GM19328 (cell line): ENCODE measurements at regions not wholly inside any gene's neighbourhood (a gene's known extent, or its start where the extent isn't known, plus 50 kb on each side); places are given as distances from the start of the nearest gene placed in this dataset.
"Not testable (repeated sequence)": the region's sequence is repeated elsewhere in the genome, so short reads cannot be mapped to it uniquely, and the experiment has no call there.

Source experiments
- ATAC-seq: cut with Tn5 transposase; IDR thresholded peaks from one replicate; pipeline ENCODE4 v1.9.1; 2021; ENCODE audit warnings: mild to moderate bottlenecking, moderate library complexity; ENCODE audit not compliant: unreplicated experiment

DNA sequence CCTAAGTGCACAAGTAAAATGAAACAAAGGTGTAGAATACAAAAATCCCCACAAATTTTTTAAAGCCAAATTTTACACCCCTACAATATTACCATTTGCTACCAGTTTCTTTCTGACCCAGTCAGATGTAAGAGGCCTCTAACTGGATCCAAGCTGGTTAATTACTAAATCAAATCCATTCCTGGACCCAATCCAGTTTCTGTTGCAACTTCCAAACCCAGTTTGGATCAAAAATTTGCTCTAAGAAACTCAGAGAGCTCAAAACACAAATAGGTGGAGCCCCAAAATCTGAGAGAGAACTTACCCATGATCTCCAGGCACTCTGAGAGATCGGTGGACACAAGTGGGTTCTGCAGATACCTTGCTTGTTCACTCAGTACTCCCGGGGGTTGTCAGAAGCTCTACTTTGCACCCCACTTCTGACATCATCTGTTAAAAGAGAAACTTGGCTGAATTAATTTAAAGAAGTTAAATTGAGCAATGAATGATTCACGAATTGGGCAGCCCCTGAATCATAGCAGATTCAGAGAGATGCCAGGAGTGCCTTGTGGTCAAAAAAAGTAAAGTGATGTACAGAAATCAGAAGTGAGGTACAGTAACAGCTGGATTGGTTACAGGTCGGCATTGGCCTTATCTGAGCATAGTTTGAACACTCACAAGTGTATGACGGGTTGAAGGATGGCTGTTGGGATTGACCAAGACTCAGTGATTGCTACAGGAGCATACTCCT is 448.0 kb downstream of the KCNT2 start:
- no peak for ATAC-seq

DNA sequence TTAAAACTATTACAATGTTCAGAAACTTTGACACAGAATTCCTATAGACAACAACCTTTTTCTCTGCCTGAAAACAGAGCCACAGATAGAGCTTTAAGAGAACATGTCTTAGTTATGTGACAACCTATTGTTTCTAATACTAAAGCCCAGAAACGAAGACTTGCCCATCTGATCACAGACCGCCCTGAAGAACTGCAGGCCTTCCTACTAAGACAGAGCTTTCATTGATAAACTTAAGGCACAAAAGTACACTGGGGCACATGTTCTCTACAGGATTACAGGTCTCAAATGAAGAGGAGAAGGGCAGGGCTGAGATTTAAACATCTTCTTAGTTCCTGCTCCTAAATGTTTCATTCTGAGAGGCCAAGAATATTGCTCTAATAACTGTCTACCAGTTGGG is 452.7 kb downstream of the KCNT2 start:
- ATAC-seq, result no peak

DNA sequence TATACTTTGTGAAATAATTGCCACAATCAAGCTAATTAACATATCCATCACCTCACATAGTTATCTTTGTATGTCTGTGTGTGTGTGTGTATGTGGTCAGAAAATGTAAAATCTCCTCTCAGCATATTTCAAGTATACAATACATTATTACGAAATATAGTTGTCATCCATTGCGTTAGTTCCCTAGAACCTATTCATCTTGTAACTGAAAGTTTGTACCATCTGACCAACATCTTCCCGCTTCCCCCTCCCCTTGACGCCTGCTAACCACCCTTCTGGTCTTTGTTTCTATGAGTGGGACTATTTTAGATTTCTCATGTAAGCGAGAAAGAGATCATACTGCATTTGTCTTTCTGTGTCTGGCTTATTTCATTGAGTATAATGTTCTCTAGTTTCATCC is 455.3 kb downstream of the KCNT2 start:
- no peak for ATAC-seq

DNA sequence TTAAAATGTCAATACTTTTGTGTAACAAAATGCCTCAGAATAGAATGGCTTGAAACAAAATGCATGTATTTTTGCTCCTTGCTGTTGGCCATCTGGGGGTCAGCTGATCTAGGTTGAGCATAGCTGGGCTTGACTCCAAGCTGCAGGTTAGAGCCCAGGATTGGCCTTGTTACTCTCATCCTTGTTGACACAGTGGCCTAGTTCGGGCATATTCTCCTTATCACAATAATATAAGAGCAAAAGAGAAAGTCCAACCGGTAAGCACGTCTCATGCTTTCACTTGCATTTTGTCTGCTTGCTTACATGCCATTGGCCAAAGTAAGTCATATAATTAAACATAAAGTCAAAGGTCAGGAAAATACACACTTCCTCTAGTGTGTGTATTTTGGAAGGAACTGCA is 456.2 kb downstream of the KCNT2 start:
- ATAC-seq, result no peak

DNA sequence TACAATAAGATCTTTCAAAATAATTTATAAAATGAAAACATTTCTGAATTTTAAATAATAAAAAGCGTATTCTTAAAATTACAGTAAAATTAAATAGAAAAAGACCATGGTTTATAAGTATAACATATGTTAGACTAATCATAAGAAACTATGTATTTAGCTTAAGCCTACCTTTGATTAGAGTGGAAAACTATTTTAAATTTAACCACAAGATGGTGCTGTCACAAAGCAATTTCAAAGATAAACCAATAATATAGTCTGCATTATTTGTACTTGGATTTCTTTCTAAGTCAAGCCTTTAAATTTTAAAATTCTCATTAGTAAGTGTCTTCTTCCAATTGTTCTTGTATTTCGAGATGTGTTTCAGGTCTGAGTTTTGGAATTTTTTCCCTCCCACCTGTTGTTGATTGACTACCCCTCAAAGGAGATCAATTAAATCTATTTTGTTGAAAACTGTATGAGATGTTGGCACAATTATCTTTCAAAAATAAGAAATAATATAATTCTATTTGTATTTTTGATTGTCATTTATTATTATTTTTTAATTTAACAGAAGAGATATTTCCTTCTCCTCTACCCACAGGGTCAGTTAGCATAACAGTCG is 459.8 kb downstream of the KCNT2 start:
- no peak for ATAC-seq

DNA sequence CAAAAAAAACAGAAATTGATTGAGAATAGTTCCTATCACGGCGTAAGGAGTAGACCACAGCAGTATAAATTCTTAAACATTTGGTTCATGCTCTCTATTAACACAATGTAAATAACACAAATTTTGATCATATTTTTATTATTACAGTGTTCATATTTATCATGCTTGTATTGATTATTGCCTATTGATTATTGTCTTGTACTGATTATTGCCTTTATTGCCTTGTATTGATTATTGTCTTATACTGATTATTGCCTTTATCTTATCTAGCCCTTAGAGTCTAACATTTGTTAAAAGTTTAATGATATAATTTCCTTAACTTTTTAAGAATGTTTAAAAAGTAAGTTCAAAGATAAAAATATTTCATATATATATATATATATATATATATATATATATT is 460.7 kb downstream of the KCNT2 start:
- no peak for ATAC-seq

DNA sequence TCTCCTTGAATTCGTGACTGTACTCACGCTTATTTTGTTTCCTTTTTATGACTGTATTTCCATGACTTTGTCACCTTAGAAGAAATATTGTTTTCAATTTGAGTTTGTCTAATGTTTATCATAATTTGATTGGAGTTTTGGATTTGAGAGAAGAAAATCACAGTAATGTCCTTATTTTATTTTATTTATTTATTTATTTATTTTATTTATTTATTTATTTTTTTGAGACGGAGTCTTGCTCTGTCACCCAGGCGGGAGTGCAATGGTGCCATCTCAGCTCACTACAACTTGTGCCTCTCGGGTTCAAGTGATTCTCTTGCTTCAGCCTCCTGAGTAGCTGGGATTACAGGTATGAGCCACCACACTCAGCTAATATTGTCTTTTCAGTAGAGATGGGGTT is 463.1 kb downstream of the KCNT2 start:
- ATAC-seq, result not testable (repeated sequence)

DNA sequence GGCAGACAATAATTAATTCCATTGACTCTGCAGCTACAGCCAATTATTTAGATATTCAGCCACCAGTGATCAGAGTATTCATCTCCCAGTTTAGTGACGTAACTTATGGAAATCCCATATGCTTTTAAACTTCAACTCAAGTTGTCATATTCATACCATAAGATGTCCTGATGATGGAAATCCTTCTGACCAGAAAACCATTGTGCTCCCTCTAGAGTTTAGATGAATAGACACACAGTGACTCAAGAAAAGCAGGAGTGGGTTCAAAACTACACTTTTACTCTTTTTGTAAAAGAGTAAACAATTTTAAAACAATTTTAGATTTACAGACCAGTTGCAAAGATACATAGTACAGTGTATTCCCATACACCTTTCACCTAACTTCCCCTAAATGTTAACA is 463.7 kb downstream of the KCNT2 start:
- ATAC-seq, result no peak

DNA sequence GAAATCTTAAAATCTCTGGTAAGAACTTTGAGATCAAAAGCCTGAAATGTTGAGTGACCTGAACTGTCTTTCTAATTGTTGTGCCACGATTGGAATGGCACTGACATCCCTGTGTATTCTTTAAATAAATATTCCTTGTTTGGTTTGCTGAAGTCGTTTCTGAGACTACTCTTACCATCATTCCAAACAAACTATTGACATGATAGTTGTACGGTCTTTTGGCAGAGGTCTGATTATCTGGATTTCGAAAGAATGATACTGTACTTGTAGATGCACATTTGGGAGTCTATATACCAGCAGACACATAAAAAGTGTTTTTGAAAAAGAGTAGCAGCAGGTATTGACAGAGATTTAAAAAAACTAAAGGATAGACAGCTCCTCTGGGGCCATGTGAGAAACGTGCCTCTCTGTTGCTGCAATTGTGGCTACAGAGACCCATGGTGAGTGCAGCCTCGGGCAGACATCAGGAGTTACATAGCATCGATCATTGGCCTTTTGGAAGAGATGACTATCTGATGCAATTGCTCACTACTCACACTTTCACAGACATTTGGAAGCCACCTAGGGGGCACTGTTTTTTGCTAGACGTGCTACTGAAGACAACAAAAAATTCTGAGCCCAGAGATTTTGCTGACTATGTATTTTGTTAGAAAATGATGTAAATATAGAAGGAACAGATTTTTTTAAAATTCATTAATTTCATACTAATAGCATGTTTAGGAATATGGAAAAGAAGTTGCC is 464.5 kb downstream of the KCNT2 start:
- ATAC-seq, result no peak

DNA sequence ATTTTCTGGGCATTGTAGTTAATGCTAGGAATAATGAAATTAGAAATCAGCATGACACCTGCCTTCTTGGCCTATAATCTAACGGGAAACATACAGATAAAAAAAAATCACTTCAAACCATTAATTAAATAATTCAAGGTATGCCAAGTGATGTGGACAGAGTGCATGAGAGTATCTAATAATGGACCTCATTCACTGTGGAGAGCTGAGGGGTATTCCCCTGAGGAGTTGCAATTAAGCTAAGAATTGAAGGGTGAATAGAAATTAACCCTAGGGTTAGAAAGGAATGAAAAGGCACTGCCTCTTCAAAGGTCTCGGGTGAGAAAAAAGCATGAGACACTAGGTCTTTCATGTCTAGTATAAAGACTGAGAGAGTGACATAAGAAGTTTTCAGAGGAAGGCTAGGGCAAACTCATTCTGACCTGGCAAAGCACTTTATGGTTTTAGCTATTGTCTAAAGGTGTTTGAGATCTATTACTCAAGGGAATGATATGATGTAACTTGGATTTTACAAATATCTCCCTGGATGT is 466.1 kb downstream of the KCNT2 start:
- ATAC-seq, result no peak

DNA sequence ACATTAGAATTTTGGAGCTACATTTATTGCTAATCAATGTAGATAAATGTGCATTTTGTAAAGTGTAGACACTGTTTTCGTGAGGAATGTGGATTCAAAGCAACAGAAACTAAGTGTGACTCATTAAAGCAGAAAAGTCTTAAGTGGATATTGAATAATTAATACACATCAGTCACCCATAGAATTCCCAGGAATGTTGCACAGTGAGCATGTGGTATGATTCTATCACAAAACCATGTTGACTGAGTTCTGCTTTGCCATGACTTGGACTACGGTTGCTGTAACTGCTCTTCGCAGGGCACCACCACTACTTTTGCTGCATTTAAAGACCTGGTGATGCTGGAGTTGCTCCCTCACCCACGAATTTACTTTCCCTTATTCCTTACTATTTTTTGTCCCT is 471.8 kb downstream of the KCNT2 start:
- ATAC-seq, result no peak

DNA sequence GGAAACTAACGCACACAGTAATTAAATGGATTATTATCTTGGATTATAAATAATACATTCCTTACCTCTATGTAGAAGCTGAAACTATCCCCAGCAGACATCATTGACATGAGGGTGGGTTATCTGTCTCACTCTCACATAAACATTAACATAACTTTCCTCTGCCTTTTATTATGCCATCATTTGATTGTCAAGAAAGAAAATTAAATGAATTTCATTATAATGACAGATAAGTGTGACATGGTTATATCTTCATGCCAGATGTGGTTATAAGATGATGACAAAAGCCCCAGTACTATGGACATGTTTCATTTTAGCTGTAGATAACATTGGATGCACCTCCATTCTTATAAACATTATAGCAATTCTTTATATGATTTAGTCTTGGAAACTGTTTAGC is 476.5 kb downstream of the KCNT2 start:
- ATAC-seq, result no peak

DNA sequence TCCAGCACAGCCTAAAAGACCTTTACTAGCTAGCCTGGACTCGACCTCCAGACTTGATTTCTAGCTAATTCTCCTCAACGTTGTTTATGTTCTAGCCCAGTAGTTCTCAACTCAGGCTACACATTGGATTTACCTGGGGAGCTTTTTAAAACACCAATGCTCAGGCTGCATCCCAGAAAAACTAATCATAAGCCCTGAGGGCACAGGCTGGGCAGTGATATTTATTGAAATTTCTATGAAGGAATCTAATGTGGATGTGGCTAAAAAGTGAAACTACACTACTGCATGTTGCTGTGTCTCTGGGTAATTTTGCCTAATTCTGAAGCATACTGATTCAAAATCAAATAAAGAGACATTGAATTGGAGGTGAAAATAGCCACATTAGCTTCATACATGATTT is 479.4 kb downstream of the KCNT2 start:
- no peak for ATAC-seq

DNA sequence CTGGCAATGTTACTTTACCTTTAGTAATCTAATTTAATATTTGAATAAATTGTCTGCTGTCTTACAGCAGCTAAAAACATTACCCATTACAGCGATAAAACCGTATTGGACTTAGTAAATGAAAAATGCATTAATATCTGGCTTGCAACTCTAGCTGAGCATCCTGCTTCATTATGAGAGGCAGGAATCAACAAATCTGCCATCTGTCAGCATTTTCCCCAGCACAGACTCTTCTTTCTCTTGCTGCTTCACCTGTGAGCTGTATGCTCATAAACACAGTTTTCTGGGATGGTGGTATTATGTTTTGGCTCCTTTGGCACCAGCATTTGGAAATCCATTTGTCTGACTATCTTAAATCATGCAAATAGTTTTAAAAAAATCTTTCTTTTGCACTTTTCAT is 487.1 kb downstream of the KCNT2 start:
- ATAC-seq, result no peak

DNA sequence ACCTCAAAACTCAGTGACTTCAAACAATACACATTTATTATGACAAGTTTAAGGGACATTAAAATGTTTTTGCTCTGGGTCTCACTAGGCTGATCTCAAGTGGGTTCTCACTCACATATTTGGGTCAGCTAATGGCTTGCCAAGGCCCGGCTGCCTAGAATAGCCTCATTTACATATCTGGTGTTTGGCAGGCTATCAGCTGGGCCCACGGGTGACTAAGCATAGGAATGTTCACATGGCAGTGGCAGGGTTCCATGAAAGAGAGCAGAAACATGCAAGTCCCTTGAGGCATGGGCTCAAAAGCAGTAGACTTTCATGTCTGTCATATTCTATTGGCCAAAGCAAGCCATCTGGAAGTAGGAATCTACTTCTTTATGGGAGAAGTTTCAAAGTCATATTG is 492.6 kb downstream of the KCNT2 start:
- no peak for ATAC-seq

DNA sequence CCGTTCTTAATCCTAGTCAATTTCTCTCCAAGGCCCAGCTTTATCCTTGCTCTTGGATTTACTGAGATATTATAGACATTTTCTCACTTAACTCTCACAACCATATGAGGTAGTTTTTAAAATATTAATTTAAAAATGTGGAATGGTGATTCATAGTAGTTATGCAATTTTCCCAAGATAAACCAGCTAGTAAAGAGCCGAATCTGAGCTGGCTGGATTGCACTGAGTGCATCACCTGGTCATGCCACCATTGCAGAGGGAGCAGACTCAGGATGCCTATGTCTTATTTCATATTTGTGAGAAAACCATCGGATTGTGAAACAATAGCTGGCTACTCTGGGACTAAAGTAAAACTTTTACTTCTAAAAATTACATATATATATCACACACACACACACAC is 494.0 kb downstream of the KCNT2 start:
- no peak for ATAC-seq

DNA sequence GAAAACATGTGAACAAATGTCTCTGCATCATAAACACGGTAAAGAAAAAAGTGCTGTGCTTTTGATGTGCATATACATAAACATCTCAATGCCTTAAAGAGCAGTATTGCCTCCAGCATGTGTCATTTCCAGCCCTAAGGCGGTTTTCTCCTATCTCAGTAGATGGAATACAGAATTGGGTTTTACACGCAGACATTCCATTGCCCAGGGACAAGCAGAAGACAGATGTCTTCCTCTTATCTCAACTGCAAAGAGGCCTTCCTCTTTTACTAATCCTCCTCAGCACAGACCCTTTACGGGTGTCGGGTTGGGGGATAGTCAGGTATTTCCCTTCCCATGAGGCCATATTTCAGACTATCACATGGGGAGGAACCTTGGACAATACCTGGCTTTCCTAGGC is 499.2 kb downstream of the KCNT2 start:
- not testable (repeated sequence) for ATAC-seq

DNA sequence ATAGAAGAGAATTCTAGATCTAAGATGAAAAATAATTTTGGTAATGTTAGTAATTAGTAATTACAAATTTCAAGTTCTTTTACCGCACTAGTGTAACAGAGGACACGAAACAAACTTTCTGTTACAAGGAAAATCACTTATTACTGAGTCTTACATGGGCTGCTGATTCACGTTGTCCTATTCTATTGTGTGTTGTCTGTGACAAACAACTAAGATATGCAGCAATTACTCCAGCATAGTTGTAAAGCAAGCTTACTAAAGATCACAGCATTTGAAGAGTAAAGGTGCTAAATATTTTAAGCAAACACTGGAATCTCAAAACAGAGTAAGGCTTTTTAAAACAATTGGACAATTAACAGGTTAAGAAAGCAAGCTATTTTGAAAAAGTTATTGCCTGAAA is 502.3 kb downstream of the KCNT2 start:
- ATAC-seq, result no peak

DNA sequence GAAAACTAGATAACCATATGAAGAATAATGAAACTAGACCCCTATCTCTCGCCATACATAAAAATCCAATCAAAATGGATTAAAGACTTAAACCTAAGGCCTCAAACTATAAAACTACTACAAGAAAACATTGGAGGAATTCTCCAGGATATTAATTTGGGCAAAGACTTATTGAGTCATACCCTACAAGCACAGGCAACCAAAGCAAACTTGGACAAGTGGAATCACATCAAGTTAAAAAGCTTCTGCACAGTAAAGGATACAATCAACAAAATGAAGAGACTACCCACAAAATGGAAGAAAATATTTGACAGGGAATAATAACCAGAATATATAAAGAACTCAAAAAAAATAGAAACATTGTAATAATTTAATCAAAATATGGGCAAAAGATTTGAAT is 505.4 kb downstream of the KCNT2 start:
- ATAC-seq, result no peak

DNA sequence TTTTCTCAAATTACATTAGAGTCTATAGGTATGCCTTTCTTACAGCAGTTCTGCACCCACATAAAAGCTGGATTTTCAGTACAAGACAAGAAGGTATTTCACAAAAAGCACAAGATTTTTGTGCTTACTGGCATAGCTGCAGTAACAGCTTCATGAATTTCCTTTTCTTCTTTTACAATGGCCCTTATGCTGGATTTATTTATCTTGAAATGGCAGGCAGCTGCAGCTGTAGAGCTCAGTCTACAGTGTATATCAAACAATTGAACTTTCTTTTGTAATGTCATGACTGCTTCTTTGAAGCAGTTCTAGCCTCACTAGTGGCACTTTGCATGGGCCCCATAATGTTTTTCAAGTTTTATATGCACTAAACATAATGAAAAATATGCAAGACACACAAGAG is 510.2 kb downstream of the KCNT2 start:
- no peak for ATAC-seq

DNA sequence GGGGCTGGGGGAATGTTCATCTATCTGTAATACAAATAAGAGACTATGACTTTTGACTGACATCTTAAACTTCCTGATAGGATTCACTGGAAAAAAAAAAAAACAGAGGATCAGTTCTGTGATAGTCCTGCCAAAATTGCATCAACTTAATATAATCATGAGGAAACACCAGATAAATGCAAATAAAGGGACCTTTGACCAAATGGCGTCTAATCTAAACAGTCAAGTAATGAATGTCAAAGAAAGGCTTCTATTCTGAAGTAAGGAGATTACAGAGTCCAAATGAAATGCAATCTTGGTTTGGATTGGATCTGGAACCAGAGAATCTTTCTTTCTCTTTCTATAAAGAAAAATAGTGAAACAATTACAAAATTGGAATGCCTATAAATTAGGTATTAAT is 513.4 kb downstream of the KCNT2 start:
- ATAC-seq, result no peak
